WERI-Rb-1 (cell line): ENCODE measurements at regions not wholly inside any gene's neighbourhood (a gene's known extent, or its start where the extent isn't known, plus 50 kb on each side); places are given as distances from the start of the nearest gene placed in this dataset.

Source experiments
- DNase-seq: peaks from one replicate; pipeline ENCODE4 v3.0.0-alpha.2; 2020
- H3K27ac ChIP-seq: fragments of 250-450 bp; sonication (Bioruptor Pico); 2 replicates; pipeline ENCODE4 v1.5.1; 2020; ENCODE audit warnings: mild to moderate bottlenecking, moderate library complexity
- H3K27me3 ChIP-seq: fragments of 250-450 bp; sonication (Bioruptor Pico); 2 replicates; pipeline ENCODE4 v1.5.1; 2021; ENCODE audit warnings: mild to moderate bottlenecking, low read depth, moderate library complexity; ENCODE audit not compliant: insufficient read depth, severe bottlenecking
- H3K36me3 ChIP-seq: fragments of 250-450 bp; sonication (Bioruptor Pico); 2 replicates; pipeline ENCODE4 v1.5.1; 2020; ENCODE audit warnings: mild to moderate bottlenecking, moderate library complexity
- H3K4me3 ChIP-seq: 2 replicates; pipeline ENCODE4 v1.5.1; 2011; ENCODE audit warnings: low read depth, mild to moderate bottlenecking, control low read depth, low read length
- H3K9me3 ChIP-seq: fragments of 250-450 bp; sonication (Bioruptor Pico); 2 replicates; pipeline ENCODE4 v1.5.1; 2021; ENCODE audit warnings: mild to moderate bottlenecking, moderate library complexity; ENCODE audit not compliant: severe bottlenecking
- CTCF ChIP-seq: IDR thresholded peaks from 2 replicates; pipeline ENCODE4 v1.5.1; 2011; ENCODE audit warnings: low read depth, mild to moderate bottlenecking, control low read depth, inconsistent platforms, low read length

- Histone ChIP-seq H3K9me3 (no peaks in the 10 kb centered on the region), H3K4me3 (no peak overlapping the region), H3K27me3 (no peaks in the 10 kb centered on the region), H3K36me3 (no peaks in the 10 kb centered on the region), H3K27ac (no peak overlapping the region)
- no peak for DNase-seq
- TF ChIP-seq CTCF, result no peak
These were observed 98.3 kb upstream of the MTHFD1L start for GRCh38 chr6:150767161-150767560.

- Histone ChIP-seq H3K9me3 (no peaks in the 10 kb centered on the region), H3K36me3 (no peaks in the 10 kb centered on the region), H3K27ac (no peak overlapping the region), H3K4me3 (no peak overlapping the region), H3K27me3 (no peaks in the 10 kb centered on the region)
- TF ChIP-seq CTCF, result no peak
- DNase-seq, result no peak
These were observed 97.9 kb upstream of the MTHFD1L start for GRCh38 chr6:150767571-150768018.

- Histone ChIP-seq H3K36me3 (no peaks in the 10 kb centered on the region), H3K27ac (no peak overlapping the region), H3K4me3 (no peak overlapping the region), H3K27me3 (no peaks in the 10 kb centered on the region), H3K9me3 (peaks cover 3% of the 10 kb centered on the region)
- TF ChIP-seq CTCF, result no peak
- no peak for DNase-seq
These were observed 94.9 kb upstream of the MTHFD1L start for GRCh38 chr6:150770637-150771036.

GRCh38 chr6:150773969-150774368, 91.5 kb upstream of the MTHFD1L start:
- H3K36me3 ChIP-seq, result no peaks in the 10 kb centered on the region
- TF ChIP-seq CTCF, result no peak
- H3K4me3 ChIP-seq, result no peak overlapping the region
- no peak overlapping the region for H3K27ac ChIP-seq
- H3K27me3 ChIP-seq, result no peaks in the 10 kb centered on the region
- no peak for DNase-seq
- peaks cover 3% of the 10 kb centered on the region for H3K9me3 ChIP-seq

GRCh38 chr6:150775415-150776203, 89.9 kb upstream of the MTHFD1L start:
- DNase-seq, result no peak
- Histone ChIP-seq H3K9me3 (peaks cover 3% of the 10 kb centered on the region), H3K36me3 (no peaks in the 10 kb centered on the region), H3K27me3 (no peaks in the 10 kb centered on the region), H3K4me3 (no peak overlapping the region), H3K27ac (no peak overlapping the region)
- TF ChIP-seq CTCF, result no peak

GRCh38 chr6:150777736-150778135, 87.8 kb upstream of the MTHFD1L start:
- Histone ChIP-seq H3K27ac (no peak overlapping the region), H3K27me3 (no peaks in the 10 kb centered on the region), H3K9me3 (peaks cover 3% of the 10 kb centered on the region), H3K36me3 (no peaks in the 10 kb centered on the region), H3K4me3 (no peak overlapping the region)
- no peak for TF ChIP-seq CTCF
- DNase-seq, result no peak
